Testis (tissue), 2 donors: ENCODE measurements at regions not wholly inside any gene's neighbourhood (a gene's known extent, or its start where the extent isn't known, plus 50 kb on each side); places are given as distances from the start of the nearest gene placed in this dataset.

Experiments used
- DNase-seq: peaks from one replicate; pipeline ENCODE4 v3.0.0-alpha.2; 2019
- H3K27ac ChIP-seq, 2 donors: fragments of 200-600 bp; sonication (generic); one replicate each; pipeline ENCODE4 v1.5.1; 2019
- H3K27me3 ChIP-seq: fragments of 200-600 bp; sonication (generic); one replicate; pipeline ENCODE4 v1.5.1; 2019
- H3K36me3 ChIP-seq: fragments of 200-600 bp; sonication (generic); one replicate; pipeline ENCODE4 v1.5.1; 2017; ENCODE audit warnings: low read depth; ENCODE audit errors: missing control alignments
- H3K4me1 ChIP-seq: fragments of 200-600 bp; sonication (generic); one replicate; pipeline ENCODE4 v1.5.1; 2019
- H3K4me3 ChIP-seq, 2 donors: fragments of 200-600 bp; sonication (generic); one replicate each; pipeline ENCODE4 v1.5.1; 2017 to 2019
- H3K9me3 ChIP-seq: fragments of 200-600 bp; sonication (generic); one replicate; pipeline ENCODE4 v1.5.1; 2017
- POLR2A ChIP-seq: fragments of 450-650 bp; IDR thresholded peaks from one replicate; pipeline ENCODE4 v1.6.1; 2017; ENCODE audit warnings: antibody characterized with exemption, mild to moderate bottlenecking, moderate library complexity
- WGBS, 2 donors: methylation state at CpG; one replicate each; pipeline ENCODE4 v1.1.5; 2018; 5-methylcytosine and 5-hydroxymethylcytosine counted together
- intact Hi-C: fragments of 100-400 bp; cut with DNase I; formaldehyde crosslinking; loops from one replicate; pipeline ENCODE4 v1.15.1; 2023; ENCODE audit warnings: low total_unique reads
- TF ChIP-seq, protein P1 (sequence below), 3 experiments: fragments of 450-650 bp in 2 of 3; fragments of 200-600 bp in 1 of 3; sonication (generic) in 1 of 3; IDR thresholded peaks; one replicate each; pipeline ENCODE4 v1.5.1; 2016 to 2019; ENCODE audit warnings: antibody characterized with exemption in 3 of 3, mild to moderate bottlenecking in 2 of 3, moderate library complexity in 1 of 3

DNA sequence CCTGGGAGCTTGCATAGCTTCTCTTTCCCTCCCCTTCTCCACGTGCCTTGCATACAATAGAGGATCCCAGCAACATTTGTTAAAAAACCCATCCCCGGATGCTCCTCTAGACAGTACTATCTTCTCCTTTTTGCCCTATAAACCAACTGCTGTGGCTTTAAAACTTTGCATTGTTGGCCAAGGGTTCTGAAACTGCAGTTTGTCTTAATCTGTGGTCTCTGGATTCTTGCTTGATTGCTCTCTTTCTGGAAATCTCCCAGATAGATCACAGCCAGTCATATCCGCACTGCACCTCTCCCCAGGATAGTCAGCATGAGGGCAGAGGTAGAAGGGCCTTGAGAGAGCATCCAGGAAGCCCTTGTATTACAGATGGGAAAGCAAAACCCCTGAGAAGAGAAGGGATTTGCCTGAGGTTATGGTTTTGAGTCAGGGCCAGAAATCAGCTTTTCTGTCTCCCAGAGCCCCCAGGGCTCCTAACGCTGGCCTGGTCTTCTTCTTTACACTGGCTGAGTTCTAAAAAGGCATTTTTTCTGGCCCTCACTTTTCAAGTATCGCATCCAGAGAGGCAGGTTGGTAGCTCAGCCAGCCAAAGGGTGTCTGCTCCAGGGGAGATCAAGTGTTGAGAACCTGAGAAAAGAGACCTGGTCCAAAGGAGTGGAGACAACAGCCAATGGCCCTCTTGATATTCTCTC lies 70.6 kb downstream of the ADM start:
- intact Hi-C loops, result no loop called here
- WGBS, 2 donors, result 74 to 82% methylated on average over 5 of the region's 5 CpGs
- H3K4me3 ChIP-seq, result no peak overlapping the region
- peaks cover 18% of the 10 kb centered on the region for H3K4me1 ChIP-seq
- no peaks in the 10 kb centered on the region for H3K27me3 ChIP-seq
- DNase-seq, result no peak
- TF ChIP-seq, protein P1, sequence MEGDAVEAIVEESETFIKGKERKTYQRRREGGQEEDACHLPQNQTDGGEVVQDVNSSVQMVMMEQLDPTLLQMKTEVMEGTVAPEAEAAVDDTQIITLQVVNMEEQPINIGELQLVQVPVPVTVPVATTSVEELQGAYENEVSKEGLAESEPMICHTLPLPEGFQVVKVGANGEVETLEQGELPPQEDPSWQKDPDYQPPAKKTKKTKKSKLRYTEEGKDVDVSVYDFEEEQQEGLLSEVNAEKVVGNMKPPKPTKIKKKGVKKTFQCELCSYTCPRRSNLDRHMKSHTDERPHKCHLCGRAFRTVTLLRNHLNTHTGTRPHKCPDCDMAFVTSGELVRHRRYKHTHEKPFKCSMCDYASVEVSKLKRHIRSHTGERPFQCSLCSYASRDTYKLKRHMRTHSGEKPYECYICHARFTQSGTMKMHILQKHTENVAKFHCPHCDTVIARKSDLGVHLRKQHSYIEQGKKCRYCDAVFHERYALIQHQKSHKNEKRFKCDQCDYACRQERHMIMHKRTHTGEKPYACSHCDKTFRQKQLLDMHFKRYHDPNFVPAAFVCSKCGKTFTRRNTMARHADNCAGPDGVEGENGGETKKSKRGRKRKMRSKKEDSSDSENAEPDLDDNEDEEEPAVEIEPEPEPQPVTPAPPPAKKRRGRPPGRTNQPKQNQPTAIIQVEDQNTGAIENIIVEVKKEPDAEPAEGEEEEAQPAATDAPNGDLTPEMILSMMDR (IDR thresholded peaks at IDR 0.05), result no peak
- TF ChIP-seq POLR2A, result no peak
- H3K36me3 ChIP-seq, result no peaks in the 10 kb centered on the region
- H3K27ac ChIP-seq, result no peak overlapping the region
- no peaks in the 10 kb centered on the region for H3K9me3 ChIP-seq

DNA sequence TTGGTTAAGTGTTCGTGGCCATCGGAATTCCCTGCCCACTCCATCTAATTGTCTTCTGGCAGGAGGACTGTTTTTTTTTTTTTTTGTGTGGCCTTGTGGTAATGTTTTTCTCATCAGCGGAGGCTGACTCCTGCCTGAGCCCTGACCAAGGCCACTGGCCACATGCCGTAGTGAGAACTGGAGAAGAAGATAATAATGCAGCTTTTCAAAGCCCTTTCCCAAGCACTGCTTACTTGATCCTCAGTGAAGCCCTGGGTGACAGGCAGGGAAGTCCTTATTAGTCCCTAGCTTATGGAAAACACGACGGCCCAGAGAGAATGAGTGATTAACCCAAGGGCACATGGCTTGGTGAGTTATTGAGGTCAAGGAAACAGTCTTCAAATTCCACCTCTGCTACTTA lies 71.2 kb downstream of the ADM start:
- WGBS, 2 donors, result 39 to 46% methylated on average over 6 of the region's 6 CpGs
- DNase-seq, result peak; percentile 72
- H3K4me3 ChIP-seq, result no peak overlapping the region
- no peaks in the 10 kb centered on the region for H3K36me3 ChIP-seq
- intact Hi-C loops, result no loop called here
- peaks cover 18% of the 10 kb centered on the region for H3K4me1 ChIP-seq
- no peak for TF ChIP-seq POLR2A
- TF ChIP-seq, protein P1 (IDR thresholded peaks at IDR 0.05), result no peak
- no peaks in the 10 kb centered on the region for H3K27me3 ChIP-seq
- H3K27ac ChIP-seq, result no peak overlapping the region
- no peaks in the 10 kb centered on the region for H3K9me3 ChIP-seq

DNA sequence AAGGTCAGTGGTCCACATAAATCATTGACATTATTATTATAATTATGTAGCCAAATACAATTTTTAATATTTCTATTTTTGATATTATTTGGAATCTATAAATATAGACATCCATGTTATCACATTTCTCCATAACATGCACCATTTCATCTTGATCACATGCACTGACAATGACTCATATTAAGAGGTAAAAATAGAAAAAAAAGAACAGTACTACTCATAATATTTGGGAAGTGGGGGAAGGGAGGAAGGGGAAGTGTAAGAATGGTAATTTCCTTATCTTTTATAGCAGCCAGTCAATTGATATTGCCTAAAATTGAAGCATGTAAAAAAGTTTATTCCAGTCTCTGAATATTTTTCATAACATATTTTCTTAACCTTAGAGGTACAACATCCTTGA lies 72.3 kb downstream of the ADM start:
- intact Hi-C loops, result no loop called here
- H3K9me3 ChIP-seq, result no peaks in the 10 kb centered on the region
- no peak for TF ChIP-seq POLR2A
- TF ChIP-seq, protein P1 (IDR thresholded peaks at IDR 0.05), result no peak
- H3K36me3 ChIP-seq, result no peaks in the 10 kb centered on the region
- H3K27ac ChIP-seq, result no peak overlapping the region
- no peak overlapping the region for H3K4me3 ChIP-seq
- DNase-seq, result no peak
- H3K4me1 ChIP-seq, result peaks cover 21% of the 10 kb centered on the region
- H3K27me3 ChIP-seq, result no peaks in the 10 kb centered on the region

DNA sequence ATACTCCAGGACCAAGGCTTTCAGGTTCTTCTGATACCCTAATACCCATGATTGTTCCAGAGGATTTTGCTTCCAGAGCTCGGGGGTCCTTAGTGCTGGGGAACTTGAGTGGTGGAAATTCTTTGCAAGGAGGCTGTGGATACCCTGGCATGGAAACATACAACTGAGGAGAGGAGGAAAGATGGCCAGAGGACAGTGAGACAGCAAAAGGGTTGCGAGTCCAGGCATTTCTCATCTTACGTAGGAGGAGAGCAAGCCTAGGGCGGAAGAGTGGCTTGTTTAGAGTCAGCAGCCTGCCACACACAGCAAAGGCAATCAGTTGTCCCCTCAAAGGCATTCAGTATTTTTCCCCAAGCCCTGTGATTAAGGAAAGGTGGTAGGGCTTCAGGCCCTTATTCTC lies 73.5 kb downstream of the ADM start:
- Histone ChIP-seq H3K9me3 (no peaks in the 10 kb centered on the region), H3K36me3 (no peaks in the 10 kb centered on the region), H3K4me1 (peaks cover 22% of the 10 kb centered on the region), H3K4me3 (no peak overlapping the region), H3K27ac (no peak overlapping the region), H3K27me3 (no peaks in the 10 kb centered on the region)
- intact Hi-C loops, result no loop called here
- WGBS, 2 donors, result 89 to 94% methylated on average over 4 of the region's 4 CpGs
- no peak for DNase-seq
- no peak for TF ChIP-seq POLR2A
- TF ChIP-seq, protein P1 (IDR thresholded peaks at IDR 0.05), result no peak

DNA sequence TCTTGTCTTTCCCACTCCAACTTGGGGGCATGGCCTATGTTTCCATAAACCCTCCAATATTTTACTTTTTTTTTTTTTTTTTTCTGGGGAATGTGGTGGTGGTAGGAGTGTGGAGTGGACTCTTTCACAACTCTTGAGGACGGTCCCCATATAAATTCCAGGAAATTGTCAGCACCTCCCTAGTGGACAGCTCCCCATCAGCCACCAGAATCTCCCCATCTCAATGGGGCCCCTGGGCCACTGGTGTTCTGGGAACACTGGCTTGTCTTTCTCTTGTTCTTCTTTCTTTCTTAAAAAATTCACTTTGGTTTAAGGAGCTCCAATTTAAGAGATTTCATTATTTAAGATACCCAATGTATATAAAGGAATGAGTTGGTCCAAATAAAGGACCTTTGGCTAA lies 74.1 kb downstream of the ADM start:
- peaks cover 22% of the 10 kb centered on the region for H3K4me1 ChIP-seq
- TF ChIP-seq, protein P1 (IDR thresholded peaks at IDR 0.05), result no peak
- no peak for TF ChIP-seq POLR2A

More for the DNA sequence above, 74.1 kb downstream of the ADM start:
- Histone ChIP-seq H3K27me3 (no peaks in the 10 kb centered on the region), H3K9me3 (no peaks in the 10 kb centered on the region), H3K4me3 (no peak overlapping the region), H3K27ac (peak overlapping the region; percentile 11 to 41), H3K36me3 (no peaks in the 10 kb centered on the region)
- 47 to 54% methylated on average over 1 of the region's 1 CpG for WGBS, 2 donors
- intact Hi-C loops, result no loop called here
- DNase-seq, result no peak
